ENCODE measurements at regions not wholly inside any gene's neighbourhood (a gene's known extent, or its start where the extent isn't known, plus 50 kb on each side); places are given as distances from the start of the nearest gene placed in this dataset.
"Not testable (repeated sequence)": the region's sequence is repeated elsewhere in the genome, so short reads cannot be mapped to it uniquely, and the experiment has no call there.

DNA sequence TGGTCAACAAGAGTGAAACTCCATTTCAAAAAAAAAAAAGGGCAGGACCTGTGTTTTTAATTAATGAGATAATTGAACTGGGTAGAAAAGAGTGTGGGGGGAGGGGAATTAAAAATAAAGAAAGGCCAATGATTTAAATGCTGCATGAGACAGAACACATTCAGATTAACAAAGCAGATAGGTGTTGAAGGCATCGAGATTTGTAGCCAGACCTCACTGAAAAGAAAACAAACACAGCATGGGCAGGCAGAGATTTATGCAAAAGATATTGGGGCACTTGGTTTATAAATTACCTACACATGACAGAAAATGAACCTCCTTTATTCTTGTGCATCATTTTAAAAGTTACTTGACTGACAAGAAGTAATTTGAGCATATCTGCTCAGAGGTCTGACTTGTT is 354.0 kb upstream of the API5 start:
- DNase-seq (ENCODE audit: low spot score): no peak
- no peak for FAIRE-seq

DNA sequence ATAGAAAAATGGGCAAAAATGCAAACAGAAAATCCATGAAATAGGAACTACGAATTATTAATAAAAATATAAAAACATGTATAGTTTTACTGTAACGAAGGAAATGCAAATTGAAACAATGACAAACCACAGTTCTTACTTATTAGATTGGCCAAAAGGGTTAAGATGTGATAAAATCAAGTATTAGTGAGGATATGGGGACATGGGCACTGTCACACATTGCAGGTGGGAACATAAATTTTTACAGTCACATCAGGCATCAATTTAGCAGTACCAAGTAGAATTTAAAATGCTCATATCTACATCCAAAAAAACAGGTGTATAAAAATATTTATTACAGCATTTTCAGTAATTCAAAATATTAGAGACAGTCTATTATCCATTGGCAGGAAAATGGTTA is 353.2 kb upstream of the API5 start:
- FAIRE-seq (no peak), DNase-seq (ENCODE audit: low spot score) (no peak)

DNA sequence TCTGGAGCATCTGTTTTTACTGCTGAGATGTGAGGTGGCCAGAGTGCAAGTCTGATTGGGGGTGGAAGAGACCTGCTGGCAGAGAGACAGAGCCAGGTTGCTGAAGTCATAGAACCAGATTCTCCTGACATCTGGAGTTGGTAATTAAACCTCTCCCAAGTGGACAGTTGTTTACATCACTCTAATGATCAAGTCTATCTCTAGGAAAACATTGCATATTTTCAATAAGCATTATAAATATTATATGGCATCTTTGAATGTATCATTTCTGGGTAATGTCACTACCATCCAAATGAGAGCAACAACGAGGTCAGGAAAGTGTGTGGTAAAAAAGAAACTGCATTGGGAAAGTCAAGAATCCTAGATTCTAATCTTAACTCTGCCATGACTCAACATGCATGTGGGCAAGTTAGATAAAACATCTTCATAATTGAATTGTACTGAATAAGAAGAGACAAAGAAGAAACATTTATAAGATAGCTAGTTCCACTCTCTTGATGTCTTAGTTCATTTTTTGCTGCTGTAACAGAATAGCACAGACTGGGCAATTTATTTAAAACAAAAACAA is 351.2 kb upstream of the API5 start:
- FAIRE-seq (no peak), DNase-seq (ENCODE audit: low spot score) (no peak)

DNA sequence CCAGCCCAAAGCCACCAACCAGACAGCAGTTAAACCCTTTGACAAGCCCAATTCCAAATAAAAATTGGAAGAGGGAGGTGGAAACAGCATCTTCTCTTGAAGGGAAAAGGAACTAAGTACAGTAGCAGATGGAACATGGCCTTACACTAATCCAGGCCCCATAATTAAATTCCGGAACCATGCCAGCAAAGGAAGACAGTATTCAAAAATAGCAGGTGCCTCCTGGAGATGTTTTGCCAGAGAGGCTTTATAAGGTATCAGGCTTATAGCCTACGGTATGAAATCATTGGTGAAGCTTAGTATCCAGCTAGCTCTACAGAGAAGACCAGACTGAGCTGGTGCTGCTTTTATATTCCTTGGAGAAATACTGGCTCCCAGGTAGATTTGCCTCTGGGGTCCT is 344.1 kb upstream of the API5 start:
- no peak for FAIRE-seq
- DNase-seq (ENCODE audit: low spot score): no peak

DNA sequence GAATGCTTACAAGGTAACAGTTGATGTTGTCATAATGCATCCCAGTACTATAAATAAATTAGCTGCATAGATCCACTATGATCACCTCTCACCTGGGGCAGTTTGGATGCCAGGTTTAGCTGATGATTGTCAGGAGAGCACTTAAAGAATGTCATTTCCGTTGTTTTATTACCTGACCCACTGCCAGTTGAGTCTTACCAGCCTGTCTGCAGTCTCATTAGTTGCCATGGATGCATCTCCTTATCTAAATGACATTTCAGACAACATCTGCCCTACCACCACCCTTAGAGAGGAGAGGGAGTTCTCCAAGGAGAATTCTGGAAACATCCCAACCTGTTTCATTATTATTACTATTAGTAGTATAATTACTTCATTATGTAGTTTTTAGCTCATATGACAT is 339.1 kb upstream of the API5 start:
- DNase-seq (ENCODE audit: low spot score) (no peak), FAIRE-seq (no peak)

DNA sequence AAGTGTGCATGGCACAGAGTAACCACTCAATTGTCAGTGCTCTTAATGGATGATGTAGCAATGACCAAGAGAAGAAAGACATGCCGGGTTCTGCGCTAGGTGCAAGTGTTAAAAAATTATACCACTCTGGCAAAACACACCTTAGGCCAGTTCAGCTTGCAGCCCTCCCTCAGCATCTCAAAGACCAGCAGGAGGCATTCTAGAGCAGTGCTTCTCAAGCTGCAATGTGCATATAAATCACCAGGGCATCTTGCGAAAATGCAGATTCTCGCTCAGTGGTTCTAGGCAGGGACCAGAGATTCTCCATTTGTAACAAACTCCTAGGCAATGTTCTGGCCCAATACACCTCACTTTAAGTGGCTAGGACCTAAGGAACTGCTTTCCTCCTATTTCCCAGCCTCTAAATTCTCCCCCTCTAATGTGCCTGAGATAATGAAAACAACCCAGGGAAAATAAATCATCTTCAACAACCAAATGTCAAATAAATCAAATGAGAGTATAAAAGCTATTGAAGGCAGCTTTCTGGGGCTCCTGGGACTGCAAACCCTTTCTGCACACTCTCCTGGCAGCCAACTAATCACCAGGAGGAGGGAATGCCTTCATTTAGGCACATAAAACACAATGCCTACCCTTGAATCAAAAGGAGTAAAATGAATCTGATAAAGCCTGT is 337.2 kb upstream of the API5 start:
- DNase-seq (ENCODE audit: low spot score): no peak
- FAIRE-seq: no peak

DNA sequence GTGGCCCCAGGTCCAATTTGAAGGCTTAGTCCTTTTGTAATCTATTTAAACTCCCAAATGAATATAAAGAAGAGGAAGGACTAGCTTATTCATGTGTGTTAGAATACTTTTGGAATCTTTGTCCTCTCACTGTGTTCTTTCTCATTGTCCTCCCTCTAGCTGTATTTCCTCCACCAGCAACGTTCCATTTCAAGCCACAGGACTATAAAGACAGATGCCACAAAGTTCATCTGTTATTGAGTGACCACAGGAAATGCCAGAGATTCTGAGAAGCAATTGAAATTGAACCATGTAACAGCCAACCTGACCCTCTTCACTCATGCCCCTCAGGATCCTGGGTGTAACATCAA is 336.6 kb upstream of the API5 start:
- FAIRE-seq: no peak
- no peak for DNase-seq (ENCODE audit: low spot score)

DNA sequence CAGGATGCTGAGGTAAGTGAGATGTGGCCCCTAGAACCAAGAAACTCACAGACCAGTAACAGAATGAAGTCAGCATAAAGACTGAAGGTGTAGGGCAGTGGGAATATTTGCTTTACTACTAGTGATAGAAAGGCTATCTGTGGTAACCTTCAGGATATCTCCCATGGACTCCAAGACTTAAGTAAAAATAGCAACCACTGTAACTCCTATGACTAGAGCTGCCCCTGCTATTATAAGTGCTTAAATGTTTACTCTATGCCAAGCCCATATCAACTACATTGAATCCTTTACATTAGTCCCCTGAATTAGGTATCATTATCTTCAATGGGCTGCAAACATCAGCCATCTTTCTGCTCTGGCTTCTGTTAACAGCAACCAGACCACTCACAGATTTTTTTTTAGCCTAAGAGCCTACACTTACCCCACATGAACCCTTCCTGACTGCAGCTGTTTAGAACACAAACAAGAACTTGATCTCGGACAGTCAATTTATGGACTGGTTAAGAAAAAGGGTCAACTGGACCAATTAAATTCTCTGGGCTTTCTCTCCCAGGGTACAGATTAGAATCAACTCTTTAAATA is 335.1 kb upstream of the API5 start:
- no peak for FAIRE-seq

DNA sequence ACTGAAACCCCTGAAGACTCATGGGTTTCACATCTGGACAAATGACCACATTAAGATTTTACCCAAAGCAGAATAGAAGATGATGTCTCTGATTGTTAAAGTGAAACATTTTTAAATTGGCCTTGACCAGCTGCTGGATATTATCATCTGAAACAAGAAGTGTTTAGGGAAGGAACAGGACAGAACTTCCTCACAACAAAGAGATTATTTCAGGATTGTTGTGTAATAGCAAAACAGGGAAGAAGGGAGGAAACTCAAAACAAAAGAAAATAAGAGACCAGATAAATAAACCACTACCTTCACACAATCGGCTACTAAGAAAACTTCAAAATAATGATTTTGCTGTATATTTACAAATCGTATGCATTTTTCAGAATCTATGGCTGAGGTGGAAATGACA is 319.2 kb upstream of the API5 start:
- no peak for DNase-seq (ENCODE audit: low spot score)
- no peak for FAIRE-seq

More for the DNA sequence above, 335.1 kb upstream of the API5 start:
- DNase-seq (ENCODE audit: low spot score): no peak

DNA sequence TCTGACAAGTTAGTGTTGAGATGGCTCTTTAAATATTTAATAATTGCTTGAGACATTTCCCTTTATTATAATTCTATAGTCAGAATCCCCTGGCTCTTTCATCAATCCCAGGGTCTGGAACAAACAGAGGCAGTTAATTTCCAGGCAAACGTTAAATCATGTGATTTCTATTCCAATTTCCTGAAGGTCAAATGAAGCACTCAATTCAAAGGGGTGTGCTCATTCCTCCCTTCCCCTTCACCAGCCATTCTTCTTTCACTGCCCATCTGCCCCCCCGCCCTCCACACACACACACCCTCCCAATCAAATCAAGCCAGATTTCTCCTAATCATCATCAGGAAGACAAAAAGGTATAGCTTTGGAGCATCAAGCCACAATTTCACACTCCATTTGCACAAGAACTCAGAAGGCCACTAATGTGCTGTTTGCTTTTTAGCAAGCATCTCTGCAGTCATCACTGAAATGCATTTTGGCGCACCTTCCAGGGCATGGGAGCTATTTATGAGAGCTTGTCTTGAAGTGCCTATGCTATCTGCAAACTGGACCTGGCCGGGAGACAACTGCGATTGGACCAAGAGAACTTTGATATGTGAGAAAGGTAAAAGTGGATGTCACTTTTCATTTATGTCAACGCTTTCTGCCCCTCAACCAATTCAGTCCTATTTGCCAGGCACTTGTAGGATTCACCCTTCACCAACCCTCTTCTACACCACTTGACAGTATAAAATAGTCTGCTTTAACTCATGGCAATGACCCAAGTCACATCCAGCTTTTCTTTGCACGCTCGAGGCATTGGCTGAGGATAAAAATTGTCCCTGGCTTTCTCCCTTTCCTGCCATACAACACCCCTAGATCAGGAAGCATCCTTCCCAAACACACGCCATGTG is 315.1 kb upstream of the API5 start:
- DNase-seq (ENCODE audit: low spot score) (no peak), FAIRE-seq (no peak)

DNA sequence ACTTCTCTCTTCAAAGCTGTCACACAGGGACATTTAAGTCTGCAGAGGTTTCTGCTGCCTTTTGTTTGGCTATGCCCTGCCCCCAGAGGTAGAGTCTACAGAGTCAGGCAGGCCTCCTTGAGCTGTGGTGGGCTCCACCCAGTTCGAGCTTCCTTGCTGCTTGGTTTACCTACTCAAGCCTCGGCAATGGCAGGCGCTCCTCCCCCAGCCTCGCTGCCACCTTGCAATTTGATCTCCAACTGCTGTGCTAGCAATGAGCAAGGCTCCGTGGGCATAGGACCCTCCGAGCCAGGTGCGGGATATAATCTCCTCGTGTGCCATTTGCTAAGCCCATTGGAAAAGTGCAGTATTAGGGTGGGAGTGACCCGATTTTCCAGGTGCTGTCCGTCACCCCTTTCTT is 306.9 kb upstream of the API5 start:
- not testable (repeated sequence) for DNase-seq (ENCODE audit: low spot score); FAIRE-seq

DNA sequence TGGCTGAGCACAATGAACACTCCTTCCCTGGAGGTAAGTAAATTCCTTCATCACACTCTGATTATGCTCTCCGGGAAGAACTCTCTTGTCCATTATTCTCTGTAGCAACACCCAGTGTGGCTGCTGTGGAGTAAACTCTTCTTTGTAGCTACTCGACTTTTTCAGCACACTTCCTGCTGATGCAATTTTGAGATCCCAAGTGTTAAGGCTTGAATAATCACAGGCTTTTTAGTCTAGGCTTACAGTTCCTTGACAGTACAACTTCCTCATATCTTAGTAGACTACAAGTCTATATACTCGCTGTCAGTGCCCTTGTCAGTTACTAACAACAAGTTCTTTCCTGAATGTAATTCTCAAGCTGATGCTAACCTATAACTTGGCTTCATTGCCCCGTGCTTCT is 301.8 kb upstream of the API5 start:
- FAIRE-seq (no peak), DNase-seq (ENCODE audit: low spot score) (no peak)

DNA sequence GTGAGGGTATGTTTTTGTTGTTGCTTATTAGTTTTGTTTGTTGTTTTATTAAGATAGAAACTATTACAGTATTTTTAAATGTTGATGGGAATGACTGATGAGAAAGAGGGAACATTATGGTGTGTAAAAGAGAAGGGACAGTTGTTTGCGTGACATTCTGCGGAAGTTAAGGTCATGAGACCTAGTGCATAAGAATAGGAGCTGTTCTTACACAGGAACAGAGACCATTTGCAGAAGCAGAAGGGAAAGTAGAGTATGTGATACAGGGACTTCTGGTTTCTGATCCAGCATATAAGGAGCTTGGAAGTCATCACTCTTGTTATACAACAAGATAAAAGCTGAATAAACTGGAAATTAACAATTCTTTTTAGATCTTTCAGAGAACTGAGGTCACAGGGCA is 299.2 kb upstream of the API5 start:
- FAIRE-seq: no peak
- DNase-seq (ENCODE audit: low spot score): no peak

DNA sequence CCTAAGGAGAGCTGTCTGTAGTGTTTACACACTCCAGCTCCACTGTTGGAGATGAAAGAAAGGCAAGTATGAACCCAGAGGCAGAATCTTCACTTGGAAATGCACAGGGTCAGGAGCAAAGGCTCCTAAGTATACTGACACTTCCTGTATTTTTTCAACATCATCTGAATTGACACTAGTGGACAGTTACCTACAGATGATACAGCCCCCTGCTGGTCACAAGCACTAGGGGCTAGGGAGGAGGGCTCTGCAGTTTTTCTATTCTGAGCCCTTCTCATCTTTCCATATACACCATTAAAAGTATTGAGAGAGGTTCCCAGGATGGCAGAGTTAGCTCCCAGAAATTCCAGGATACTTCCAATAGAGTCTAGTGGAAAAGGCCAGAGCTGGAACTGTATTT is 290.3 kb upstream of the API5 start:
- FAIRE-seq (no peak), DNase-seq (ENCODE audit: low spot score) (no peak)

DNA sequence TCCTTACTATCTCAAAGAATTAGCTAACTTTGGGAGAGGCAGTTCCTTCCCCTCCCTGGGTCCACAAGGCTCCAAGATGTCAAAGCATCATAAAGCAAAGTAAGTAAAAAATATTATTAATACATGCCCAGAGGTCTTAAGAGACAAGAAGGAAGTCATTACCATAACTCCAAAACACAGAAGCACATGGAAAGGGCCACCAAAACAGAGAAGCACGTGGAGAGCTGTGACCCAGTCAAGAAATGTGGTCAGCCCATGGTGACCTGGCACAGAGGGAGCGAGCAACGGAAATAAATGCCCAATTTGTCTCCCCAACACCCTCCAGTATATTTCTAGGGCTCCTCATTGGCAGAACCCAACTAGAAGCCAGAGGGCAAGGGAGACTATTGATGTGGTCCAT is 277.5 kb upstream of the API5 start:
- no peak for FAIRE-seq
- no peak for DNase-seq (ENCODE audit: low spot score)

DNA sequence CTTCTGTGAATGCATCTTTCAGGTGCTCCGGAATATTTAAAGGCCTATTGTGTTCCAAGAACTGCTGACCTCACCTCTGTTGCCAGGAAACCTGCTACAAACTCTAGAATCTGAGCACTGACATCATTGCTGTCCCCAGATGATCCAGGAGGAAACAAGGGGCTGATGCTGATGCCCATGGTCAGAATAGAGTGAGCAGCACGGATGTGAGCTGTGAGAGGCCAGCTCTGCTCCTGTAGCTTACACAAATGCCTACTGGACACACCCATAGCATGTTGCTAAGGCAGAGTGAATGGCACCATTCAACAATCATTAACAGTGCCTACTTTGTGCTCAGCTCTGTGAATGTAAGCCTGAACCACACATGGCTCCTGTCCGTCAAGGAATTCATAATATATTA is 276.7 kb upstream of the API5 start:
- DNase-seq (ENCODE audit: low spot score) (no peak), FAIRE-seq (no peak)

DNA sequence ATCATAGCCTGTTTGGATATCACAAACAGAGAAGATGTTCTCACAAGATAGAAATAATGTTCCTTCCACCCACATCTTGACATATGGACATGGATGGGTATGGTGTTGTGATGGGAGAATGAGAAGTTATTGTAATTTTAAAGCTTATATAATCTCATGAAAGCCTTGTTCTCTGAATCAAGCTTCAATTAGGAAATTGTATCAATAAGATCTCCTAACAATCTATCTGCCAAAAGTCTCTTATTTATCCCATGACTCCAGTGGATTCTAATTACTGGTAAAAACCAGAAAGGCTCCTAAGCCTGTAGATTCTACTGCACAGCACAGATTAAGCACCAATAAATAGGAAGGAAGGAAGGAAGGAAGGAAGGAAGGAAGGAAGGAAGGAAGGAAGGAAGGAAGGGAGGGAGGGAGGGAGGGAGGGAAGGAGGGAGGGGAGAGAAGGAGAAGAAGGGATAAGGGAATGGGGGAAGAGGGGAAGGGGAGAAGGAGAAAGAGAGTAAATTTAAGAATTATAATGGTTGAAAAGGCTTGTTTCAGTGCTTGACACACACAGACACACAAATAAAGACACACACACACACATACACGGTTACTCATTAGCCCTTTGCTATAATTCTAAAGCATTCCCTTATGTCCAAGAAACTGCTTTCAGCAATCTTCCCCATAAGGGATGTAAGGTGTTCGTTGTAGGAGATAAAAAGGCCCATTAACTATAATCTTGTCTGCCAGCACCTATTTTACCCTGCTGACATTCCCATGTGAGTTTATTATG is 258.0 kb upstream of the API5 start:
- DNase-seq (ENCODE audit: low spot score) (no peak), FAIRE-seq (no peak)

DNA sequence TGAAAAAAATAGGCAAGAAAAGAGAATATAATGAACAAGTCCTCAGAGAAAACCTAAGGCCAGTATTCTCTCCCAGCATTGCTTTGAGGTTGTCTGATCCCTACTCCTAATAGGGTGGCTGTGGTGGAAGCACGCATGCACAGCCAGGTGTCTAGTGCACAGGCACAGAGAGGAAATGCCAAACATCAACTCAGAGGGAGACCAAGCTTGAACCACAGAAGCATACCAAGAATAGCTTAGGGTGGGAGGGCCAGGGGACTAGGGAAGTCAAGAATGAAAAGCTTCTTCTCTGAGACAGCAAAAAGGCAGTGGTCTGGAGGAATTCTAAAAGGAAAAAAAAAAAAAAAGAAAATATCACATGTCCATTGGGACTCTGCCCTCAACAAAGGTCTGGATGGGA is 244.1 kb upstream of the API5 start:
- DNase-seq (ENCODE audit: low spot score): no peak
- FAIRE-seq: no peak

DNA sequence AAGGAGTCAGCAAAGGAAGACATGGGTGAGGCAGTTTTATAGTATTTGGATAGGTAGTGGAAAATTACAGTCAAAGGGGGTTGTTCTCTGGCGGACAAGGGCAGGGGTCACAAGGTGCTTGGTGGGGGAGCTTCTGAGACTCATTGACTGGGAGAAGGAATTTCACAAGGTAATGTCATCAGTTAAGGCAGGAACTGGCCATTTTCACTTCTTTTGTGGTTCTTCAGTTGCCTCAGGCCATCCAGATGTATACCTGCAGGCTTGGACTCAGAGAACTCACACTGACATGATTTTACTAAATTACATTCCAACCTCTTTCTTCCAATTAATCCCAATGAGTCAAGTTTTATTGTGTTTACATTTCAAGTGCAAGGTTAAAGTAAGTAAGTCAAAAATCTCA is 240.5 kb upstream of the API5 start:
- FAIRE-seq (no peak), DNase-seq (ENCODE audit: low spot score) (no peak)

DNA sequence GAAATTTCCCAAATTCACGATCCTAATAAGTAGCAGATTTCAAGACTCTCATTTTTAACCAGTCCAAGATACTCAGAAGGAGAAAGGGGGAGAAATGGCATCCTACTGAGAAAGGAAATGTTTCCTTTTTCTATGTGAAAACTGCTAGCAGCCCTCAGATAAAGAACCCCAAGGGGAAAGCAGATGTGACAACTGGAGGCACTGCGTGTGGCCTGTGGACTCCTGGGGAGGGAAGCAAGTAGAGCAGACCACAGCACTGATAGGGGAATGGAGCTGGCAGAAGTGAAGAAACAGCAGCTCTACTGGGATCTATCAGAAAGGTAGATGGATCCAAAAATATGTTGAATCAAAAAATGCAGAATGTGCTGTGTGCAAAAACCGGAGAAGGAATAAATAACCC is 239.7 kb upstream of the API5 start:
- DNase-seq (ENCODE audit: low spot score) (no peak), FAIRE-seq (no peak)

DNA sequence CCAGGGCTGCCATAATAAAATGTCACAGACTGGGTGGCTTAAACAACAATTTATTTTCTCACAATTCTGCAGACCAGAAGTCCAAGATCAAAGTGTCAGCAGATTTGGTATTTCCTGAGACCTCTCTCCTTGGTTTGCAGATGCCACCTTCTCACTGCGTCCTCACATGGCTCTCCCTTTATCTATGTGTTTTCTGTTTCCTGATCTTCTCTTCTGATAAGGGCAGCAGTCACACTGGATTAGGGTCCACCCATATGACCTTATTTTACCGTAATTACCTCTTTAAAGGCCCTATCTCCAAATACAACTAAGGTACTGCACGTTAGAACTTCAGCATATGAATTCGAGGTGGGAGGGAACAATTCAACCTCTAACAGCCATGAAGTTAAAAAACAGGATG is 238.9 kb upstream of the API5 start:
- FAIRE-seq: no peak

DNA sequence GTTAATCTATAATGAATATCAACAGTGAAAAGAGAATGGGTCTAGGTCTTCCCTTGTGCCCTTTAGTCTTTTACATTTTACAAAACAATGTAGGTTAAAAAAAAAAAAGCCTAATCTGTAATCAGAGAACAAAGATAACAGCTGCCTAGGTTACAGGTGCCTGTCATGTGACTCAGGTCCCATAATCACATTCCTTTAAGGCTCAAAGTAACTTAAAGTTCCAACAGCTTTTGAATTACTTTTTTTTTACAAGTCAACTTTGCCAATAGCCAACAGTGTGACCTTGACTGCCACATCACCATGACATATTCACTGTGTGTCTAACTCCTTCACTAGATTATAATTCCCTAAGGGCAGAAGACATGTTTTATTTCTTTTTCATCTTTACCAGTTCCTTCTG is 237.0 kb upstream of the API5 start:
- DNase-seq (ENCODE audit: low spot score) (no peak), FAIRE-seq (no peak)

More for the DNA sequence above, 238.9 kb upstream of the API5 start:
- no peak for DNase-seq (ENCODE audit: low spot score)
